NCI-H1417 (cell line): ENCODE measurements at regions not wholly inside any gene's neighbourhood (a gene's known extent, or its start where the extent isn't known, plus 50 kb on each side); places are given as distances from the start of the nearest gene placed in this dataset.
"Not testable (repeated sequence)": the region's sequence is repeated elsewhere in the genome, so short reads cannot be mapped to it uniquely, and the experiment has no call there.

Experiments
- DNase-seq, 3 experiments: peaks; one replicate each; lab custom pipeline; 2025; lab: John Stamatoyannopoulos, UW

DNA sequence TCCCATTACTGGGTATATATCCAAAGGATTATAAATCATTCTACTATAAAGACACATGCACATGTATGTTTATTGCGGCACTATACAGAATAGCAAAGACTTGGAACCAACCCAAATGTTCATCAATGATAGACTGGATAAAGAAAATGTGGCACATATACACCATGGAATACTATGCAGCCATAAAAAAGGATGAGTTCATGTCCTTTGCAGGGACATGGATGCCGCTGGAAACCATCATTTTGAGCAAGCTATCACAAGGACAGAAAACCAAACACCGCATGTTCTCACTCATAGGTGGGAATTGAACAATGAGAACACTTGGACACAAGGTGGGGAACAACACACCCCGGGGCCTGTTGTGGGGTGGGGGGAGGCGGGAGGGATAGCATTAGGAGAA, 57.0 kb upstream of the NEUROD1 start:
- DNase-seq: not testable (repeated sequence)

GRCh38 chr2:181738074-181738473, 57.8 kb upstream of the NEUROD1 start:
- DNase-seq: no peak

DNA sequence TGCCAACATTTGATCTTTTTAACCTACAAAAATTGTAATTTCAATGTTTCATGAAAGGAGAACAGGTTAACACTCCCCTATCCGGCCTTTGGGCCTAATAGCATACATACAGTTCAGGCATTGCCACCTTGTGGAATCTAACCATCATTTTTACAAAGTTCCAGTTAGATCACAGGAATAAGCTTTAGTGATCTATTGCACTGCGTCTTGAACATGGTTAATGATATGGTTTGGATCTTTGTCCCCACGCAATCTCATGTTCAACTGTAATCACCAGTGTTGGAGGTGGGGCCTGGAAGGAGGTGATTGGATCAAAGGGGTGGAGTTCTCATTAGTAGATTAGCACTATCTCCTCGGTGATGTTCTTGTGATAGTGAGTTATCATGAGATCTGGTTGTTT, 58.2 kb upstream of the NEUROD1 start:
- peak in 1 of 3 experiments; percentile 16 for DNase-seq

DNA sequence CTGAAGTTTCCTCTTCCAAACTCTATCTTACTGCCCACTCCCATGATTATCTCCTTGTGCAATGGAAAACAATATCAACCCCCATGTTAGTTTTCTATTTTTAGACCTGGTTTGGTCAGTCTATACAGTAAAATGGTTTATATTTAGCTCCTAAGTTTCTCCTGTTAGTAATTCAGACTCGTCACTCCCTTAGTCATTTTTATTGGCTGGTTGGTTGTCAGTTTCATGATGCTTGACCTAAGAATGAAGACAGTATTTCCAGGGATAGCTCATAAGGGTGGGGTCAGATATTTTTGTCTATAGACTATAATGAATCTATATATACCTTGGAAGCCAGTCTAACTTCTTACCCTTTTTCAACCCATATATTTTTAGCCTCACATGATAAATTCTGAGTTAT, 61.4 kb upstream of the NEUROD1 start:
- no peak for DNase-seq

DNA sequence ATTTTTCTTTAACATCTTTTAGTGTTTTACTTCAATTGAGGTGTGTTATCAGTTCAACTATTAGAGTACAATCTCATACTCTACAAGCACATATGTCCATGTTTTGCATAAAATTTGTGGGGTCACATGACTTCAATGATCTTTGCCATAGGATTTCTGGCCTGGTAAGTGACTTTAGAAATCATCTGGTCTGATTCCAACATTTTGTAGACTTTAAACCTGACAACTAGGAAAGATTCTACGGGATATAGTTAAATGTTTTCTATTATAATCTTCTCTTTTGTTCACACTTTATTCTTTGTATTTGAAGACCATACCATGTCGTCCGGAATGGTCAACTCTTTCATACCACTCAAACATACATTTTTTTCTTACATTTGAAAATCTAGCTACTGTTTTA, 62.0 kb upstream of the NEUROD1 start:
- DNase-seq: no peak

DNA sequence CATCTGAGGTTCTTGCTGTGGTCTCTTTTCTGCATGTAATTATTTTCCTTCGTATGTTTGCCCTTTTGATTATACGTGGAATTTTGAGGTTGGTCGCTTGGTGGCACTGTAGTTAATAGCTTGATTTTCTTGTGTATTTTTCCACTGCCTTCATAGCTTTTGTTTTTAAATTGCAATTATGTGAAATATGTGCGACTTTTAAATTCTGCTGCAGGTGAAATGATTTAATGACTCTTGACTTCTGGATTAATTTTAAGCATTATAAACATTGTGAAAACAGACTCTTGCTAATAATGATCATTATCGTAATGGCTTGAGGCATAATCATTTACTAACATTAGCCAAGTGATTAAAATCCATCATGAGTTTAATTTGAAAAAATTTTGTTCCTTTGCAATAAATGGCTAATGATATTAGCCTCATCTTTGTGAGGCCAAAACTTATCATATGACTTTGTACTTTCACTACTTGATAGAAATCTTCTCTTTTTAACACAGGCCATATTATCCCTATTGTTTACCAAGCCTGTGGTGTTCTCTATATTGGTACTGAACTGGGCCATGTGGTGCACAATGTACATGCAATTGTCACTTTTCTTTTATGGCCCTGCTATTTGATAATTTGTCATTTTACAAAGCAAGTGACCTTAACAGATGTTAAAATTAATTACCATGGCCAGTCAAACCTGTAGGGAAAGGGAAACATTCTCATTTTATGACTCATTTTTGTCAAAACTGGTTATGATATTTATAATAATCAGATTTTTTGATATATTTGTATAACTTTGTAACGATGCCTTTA, 62.8 kb upstream of the NEUROD1 start:
- peak; percentile 23 to 87 (median 48) for DNase-seq

DNA sequence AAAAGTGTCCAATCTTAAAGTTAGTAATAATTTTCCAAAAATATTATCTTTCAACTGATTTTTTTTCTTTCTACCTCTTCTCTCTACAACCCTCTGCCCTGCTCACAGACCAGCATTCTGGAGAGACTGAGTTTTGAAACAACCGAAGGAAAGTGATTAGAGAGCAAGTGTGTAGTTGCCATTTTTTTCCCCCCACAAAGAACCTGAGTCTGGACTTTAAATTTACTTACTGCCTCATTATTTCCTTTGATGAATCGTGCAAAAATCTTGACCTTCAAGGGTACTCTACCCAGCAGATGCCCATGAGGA, 63.4 kb upstream of the NEUROD1 start:
- DNase-seq: peak in 1 of 3 experiments; percentile 55

GRCh38 chr2:181745796-181746540, 65.7 kb upstream of the NEUROD1 start:
- DNase-seq: no peak

DNA sequence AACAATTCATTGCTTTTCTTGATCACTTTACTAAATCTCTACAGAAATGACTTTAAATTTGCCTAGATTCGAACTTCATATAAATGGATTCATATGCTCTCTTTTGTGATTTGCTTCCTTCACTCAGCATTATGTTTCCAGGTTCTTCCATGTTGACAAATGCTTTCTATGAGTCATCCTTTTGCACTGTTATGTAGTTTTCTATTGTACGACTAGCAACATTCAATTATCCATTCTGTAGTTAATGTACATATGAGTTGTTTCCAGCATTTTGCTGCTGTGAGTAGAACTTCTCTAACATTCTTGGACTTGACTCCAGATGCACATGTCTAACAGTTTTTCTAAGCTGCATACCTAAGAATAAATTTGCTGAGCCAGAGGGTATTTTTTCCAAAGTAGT, 66.5 kb upstream of the NEUROD1 start:
- DNase-seq: no peak

- no peak for DNase-seq
Observed at GRCh38 chr2:181750305-181750704, 70.0 kb upstream of the NEUROD1 start.

DNA sequence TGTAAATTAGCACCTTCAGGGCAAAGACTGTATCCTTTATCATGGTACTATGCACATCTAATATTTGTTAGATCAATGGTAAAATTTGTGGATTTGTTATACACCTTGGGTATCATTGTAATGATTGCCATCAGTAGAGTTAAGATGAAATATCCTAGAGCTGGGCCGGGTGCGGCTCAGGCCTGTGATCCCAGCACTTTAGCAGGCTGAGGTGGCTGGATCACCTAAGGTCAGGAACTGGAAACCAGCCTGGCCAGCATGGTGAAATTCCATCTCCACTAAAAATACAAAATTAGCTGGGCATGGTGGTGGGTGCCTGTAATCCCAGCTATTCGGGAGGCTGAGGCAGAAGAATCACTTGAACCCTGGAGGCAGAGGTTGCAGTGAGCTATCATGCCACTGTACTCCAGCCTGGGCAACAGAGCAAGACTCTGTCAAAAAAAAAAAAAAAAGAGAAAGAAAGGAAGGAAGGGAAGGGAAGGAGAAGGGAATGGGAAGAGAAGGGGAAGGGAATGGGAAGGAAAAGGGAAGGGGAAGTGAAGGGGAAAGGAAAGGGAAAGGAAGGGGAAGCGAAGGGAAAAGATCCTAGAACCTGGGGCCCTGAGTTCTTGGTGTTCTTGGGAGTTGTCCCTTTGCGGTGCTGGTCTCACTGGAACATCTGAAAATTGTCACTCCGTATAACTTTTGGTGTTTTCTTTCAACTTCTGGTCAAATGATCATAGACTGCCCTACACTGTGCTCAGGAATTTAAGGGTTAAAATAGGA, 71.1 kb upstream of the NEUROD1 start:
- DNase-seq: no peak

GRCh38 chr2:181752301-181752700, 72.0 kb upstream of the NEUROD1 start:
- DNase-seq: no peak

- no peak for DNase-seq
Observed at GRCh38 chr2:181753686-181754085, 73.4 kb upstream of the NEUROD1 start.

DNA sequence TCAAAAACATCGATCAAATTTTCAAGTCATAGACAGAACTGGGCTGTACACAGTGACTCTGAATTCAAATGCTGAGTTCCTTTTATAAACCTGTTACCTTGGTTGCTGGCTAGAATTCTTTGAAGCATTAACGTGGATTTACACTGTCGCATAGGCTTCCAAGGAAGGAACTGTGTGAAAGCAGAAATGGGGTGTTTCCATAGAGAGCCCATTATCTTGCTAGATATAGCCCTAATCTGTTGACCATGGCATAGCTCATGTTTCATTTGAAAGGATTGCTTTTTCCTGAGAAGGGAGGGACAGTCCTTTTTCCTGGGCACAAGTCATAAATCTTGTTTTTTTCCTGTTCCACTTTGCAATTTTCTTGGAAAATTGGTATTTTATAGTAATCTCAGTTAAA, 73.8 kb upstream of the NEUROD1 start:
- no peak for DNase-seq

DNA sequence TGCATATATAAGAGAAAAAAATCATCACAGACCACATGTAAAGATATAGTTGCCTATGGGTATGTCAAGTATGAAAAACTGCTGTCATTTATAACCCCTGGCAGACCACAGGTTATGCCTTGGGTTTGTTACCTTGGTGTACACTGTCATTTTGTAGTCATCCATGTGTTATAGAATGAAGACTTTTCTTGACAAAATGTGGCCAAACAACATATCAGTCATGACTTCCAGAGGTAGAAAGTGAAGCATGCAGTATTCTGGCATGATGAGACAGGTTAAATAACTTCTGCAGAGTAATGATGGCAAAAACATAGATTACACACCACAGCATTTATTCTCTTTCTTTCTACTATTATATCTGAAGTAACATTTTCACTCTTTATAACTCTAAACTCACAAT, 74.9 kb upstream of the NEUROD1 start:
- no peak for DNase-seq

- no peak for DNase-seq
Observed at GRCh38 chr2:181760521-181760920, 80.2 kb upstream of the NEUROD1 start.

GRCh38 chr2:181761175-181761574, 80.9 kb upstream of the NEUROD1 start:
- no peak for DNase-seq

DNA sequence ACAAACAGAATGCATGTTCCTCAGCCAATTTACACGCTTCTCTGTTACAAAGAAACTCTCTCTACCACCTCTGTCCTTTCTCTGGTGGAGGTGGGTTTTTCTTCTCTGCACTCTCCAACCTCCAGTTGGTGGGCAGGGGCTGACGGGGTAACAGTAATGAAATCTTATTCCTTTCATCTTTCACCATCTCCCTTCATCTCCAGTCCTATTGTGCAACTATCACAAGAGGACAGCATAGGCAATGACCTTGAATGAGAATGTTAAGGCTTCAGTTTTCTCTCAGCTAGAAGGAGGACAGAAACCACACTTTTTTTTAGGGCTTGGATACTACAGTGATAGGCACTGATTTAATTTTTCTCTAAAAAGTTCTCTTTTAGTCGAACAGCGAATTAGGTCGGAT, 81.7 kb upstream of the NEUROD1 start:
- DNase-seq: no peak

GRCh38 chr2:181762848-181763247, 82.5 kb upstream of the NEUROD1 start:
- DNase-seq: no peak

DNA sequence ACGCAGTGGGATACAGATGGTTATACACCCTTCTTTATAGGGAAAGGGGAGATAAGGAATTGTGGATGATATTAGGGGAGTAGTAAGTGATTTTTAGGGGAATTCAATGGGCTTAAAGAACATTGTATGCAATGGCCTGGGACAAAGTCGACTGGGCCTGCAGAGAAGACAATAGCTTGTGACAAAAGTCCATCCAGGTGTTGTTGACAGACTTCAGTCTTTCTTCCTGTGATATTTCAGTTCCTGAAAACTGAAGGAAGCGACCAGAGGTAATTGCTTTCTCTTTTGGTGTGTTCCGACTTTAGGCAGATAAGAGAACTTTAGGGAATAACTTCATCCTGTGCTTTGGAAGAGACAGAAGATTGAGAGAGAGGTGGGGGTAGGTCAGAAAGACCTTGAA, 83.1 kb upstream of the NEUROD1 start:
- DNase-seq: no peak

GRCh38 chr2:181764095-181764963, 84.0 kb upstream of the NEUROD1 start:
- no peak for DNase-seq

GRCh38 chr2:181766129-181766528, 85.8 kb upstream of the NEUROD1 start:
- no peak for DNase-seq
